H1 (cell line): ENCODE measurements at regions not wholly inside any gene's neighbourhood (a gene's known extent, or its start where the extent isn't known, plus 50 kb on each side); places are given as distances from the start of the nearest gene placed in this dataset.

Experiments used
- CREB1 ChIP-seq: IDR thresholded peaks from 2 replicates; pipeline ENCODE4 v1.6.1; 2012; ENCODE audit warnings: inconsistent platforms
- RNF2 ChIP-seq: fragments of 200-900, 300-1000 bp; sonication (generic); IDR thresholded peaks from 2 replicates; pipeline ENCODE4 v1.7.1; 2016; ENCODE audit warnings: borderline replicate concordance, low read depth, mild to moderate bottlenecking, antibody characterized with exemption, low read length; ENCODE audit not compliant: poor library complexity, severe bottlenecking; ENCODE audit errors: missing control alignments
- SP4 ChIP-seq: IDR thresholded peaks from 2 replicates; pipeline ENCODE4 v1.6.1; 2012; ENCODE audit warnings: low read length, inconsistent platforms

- TF ChIP-seq SP4 (no peak), CREB1 (no peak), RNF2 (no peak)
These were observed 743.7 kb upstream of the GRAMD2B start (continued) for GRCh38 chr5:125679522-125679921.
